ENCODE measurements at regions not wholly inside any gene's neighbourhood (a gene's known extent, or its start where the extent isn't known, plus 50 kb on each side); places are given as distances from the start of the nearest gene placed in this dataset.

GRCh38 chr2:128435576-128436478 is 117.2 kb upstream of the HS6ST1 start:
- DNase-seq (ENCODE audit: low read depth in 4 of 4, low spot score in 3 of 4) = no peak

GRCh38 chr2:128436479-128437203 is 118.0 kb upstream of the HS6ST1 start:
- no peak for DNase-seq (ENCODE audit: low read depth in 4 of 4, low spot score in 3 of 4)

- no peak for DNase-seq (ENCODE audit: low read depth in 4 of 4, low spot score in 3 of 4)
Measured at GRCh38 chr2:128437204-128437565, 118.5 kb upstream of the HS6ST1 start.

- DNase-seq (ENCODE audit: low read depth in 4 of 4, low spot score in 3 of 4) = no peak
Measured at GRCh38 chr2:128438091-128438490, 119.4 kb upstream of the HS6ST1 start.

GRCh38 chr2:128438586-128438985 is 119.9 kb upstream of the HS6ST1 start:
- DNase-seq (ENCODE audit: low read depth in 4 of 4, low spot score in 3 of 4) = no peak

- no peak for DNase-seq (ENCODE audit: low read depth in 4 of 4, low spot score in 3 of 4)
Measured at GRCh38 chr2:128439031-128439790, 120.5 kb upstream of the HS6ST1 start.

- no peak for DNase-seq (ENCODE audit: low read depth in 4 of 4, low spot score in 3 of 4)
Measured at GRCh38 chr2:128439791-128440665, 121.4 kb upstream of the HS6ST1 start.

GRCh38 chr2:128440666-128441340 is 122.1 kb upstream of the HS6ST1 start:
- no peak for DNase-seq (ENCODE audit: low read depth in 4 of 4, low spot score in 3 of 4)

- no peak for DNase-seq (ENCODE audit: low read depth in 4 of 4, low spot score in 3 of 4)
Measured at GRCh38 chr2:128441341-128442052, 122.8 kb upstream of the HS6ST1 start.

- DNase-seq (ENCODE audit: low read depth in 4 of 4, low spot score in 3 of 4) = no peak
Measured at GRCh38 chr2:128442053-128442751, 123.5 kb upstream of the HS6ST1 start.

- no peak for DNase-seq (ENCODE audit: low read depth in 4 of 4, low spot score in 3 of 4)
Measured at GRCh38 chr2:128442891-128443302, 124.2 kb upstream of the HS6ST1 start.

- no peak for DNase-seq (ENCODE audit: low read depth in 4 of 4, low spot score in 3 of 4)
Measured at GRCh38 chr2:128444121-128444771, 125.6 kb upstream of the HS6ST1 start.

GRCh38 chr2:128444816-128445522 is 126.3 kb upstream of the HS6ST1 start:
- DNase-seq (ENCODE audit: low read depth in 4 of 4, low spot score in 3 of 4) = no peak

GRCh38 chr2:128445523-128445900 is 126.8 kb upstream of the HS6ST1 start:
- DNase-seq (ENCODE audit: low read depth in 4 of 4, low spot score in 3 of 4) = no peak

- no peak for DNase-seq (ENCODE audit: low read depth in 4 of 4, low spot score in 3 of 4)
Measured at GRCh38 chr2:128446049-128446873, 127.6 kb upstream of the HS6ST1 start.

- no peak for DNase-seq (ENCODE audit: low read depth in 4 of 4, low spot score in 3 of 4)
Measured at GRCh38 chr2:128446874-128447537, 128.3 kb upstream of the HS6ST1 start.
